Panc1 (cell line): ENCODE measurements at regions not wholly inside any gene's neighbourhood (a gene's known extent, or its start where the extent isn't known, plus 50 kb on each side); places are given as distances from the start of the nearest gene placed in this dataset.
"Not testable (repeated sequence)": the region's sequence is repeated elsewhere in the genome, so short reads cannot be mapped to it uniquely, and the experiment has no call there.

Source experiments
- ATAC-seq: fragments of 200-7000 bp; cut with Tn5 transposase; 2 replicates; pipeline ENCODE4 v1.9.1; 2020; ENCODE audit warnings: mild to moderate bottlenecking, moderate library complexity
- BruUV-seq: library from RNA; stranded (reverse); fragments of 400-500 nt; replicated peaks from 2 replicates; lab custom pipeline; 2021; lab: Mats Ljungman, UMichigan
- CTCF ChIA-PET: fragments of 300-600 bp; sonication (Branson Sonifier 250); formaldehyde crosslinking; loops from one replicate; lab custom pipeline; 2022; ENCODE audit warnings: antibody characterized with exemption; lab: Charles Lee
- POLR2A ChIA-PET: fragments of 300-600 bp; sonication (Branson Sonifier 250); formaldehyde crosslinking; loops from one replicate; lab custom pipeline; 2022; ENCODE audit warnings: antibody characterized with exemption; lab: Charles Lee
- DNase-seq: peaks from one replicate; pipeline ENCODE4 v3.0.0-alpha.2; 2010; ENCODE audit warnings: low read depth, low spot score
- H3K27ac ChIP-seq: 2 replicates; pipeline ENCODE4 v1.5.1; 2011; ENCODE audit warnings: mild to moderate bottlenecking, low read length, inconsistent platforms
- H3K27me3 ChIP-seq: fragments of 200-500 bp; sonication (Bioruptor generic); 2 replicates; pipeline ENCODE4 v1.6.0; 2014; ENCODE audit warnings: low read length, inconsistent platforms; ENCODE audit not compliant: control insufficient read depth, insufficient read depth
- H3K36me3 ChIP-seq: fragments of 200-500 bp; sonication (Bioruptor generic); 2 replicates; pipeline ENCODE4 v1.5.1; 2014; ENCODE audit warnings: inconsistent platforms, mild to moderate bottlenecking, low read length, moderate library complexity; ENCODE audit not compliant: control insufficient read depth, insufficient read depth
- H3K4me1 ChIP-seq: 2 replicates; pipeline ENCODE4 v1.5.1; 2011; ENCODE audit warnings: inconsistent platforms, mild to moderate bottlenecking, low read length, moderate library complexity; ENCODE audit not compliant: control insufficient read depth, insufficient read depth
- H3K4me3 ChIP-seq, 2 experiments: 2 replicates each; pipeline ENCODE4 v1.5.1; 2011 to 2012; ENCODE audit warnings: low read depth in 2 of 2, low read length in 2 of 2, mild to moderate bottlenecking in 2 of 2, inconsistent platforms in 1 of 2, moderate library complexity in 1 of 2
- H3K9me3 ChIP-seq: fragments of 200-500 bp; sonication (Bioruptor generic); 2 replicates; pipeline ENCODE4 v1.5.1; 2014; ENCODE audit warnings: low read depth, mild to moderate bottlenecking, inconsistent platforms, low read length, moderate library complexity; ENCODE audit not compliant: control insufficient read depth, insufficient read depth
- POLR2AphosphoS5 ChIP-seq: IDR thresholded peaks from 2 replicates; pipeline ENCODE4 v1.6.1; 2012; ENCODE audit warnings: mild to moderate bottlenecking, low read depth, low read length, moderate library complexity
- REST ChIP-seq, 2 experiments: IDR thresholded peaks; 2 replicates each; pipeline ENCODE4 v1.6.1; 2011 to 2012; ENCODE audit warnings: low read depth in 2 of 2, control low read depth in 1 of 2, low read length in 1 of 2, mild to moderate bottlenecking in 1 of 2, moderate library complexity in 1 of 2; ENCODE audit not compliant: insufficient read depth in 1 of 2
- SIN3A ChIP-seq: IDR thresholded peaks from 2 replicates; pipeline ENCODE4 v1.6.1; 2012; ENCODE audit warnings: low read depth, mild to moderate bottlenecking, low read length, moderate library complexity, borderline replicate concordance; ENCODE audit not compliant: insufficient read depth
- TCF7L2 ChIP-seq: IDR thresholded peaks from 2 replicates; pipeline ENCODE4 v1.6.1; 2011; ENCODE audit warnings: mild to moderate bottlenecking, low read depth, low read length, inconsistent platforms
- in situ Hi-C: cut with HindIII; loops from 2 replicates; pipeline ENCODE4 v1.10.0; 2016; ENCODE audit warnings: low sequenced_read_pairs, low pct_unique_long_range_greater_than_20kb
- intact Hi-C: fragments of 100-400 bp; cut with micrococcal nuclease; formaldehyde crosslinking; loops from one replicate; pipeline ENCODE4 v1.10.0; 2022; ENCODE audit not compliant: unreplicated experiment

DNA sequence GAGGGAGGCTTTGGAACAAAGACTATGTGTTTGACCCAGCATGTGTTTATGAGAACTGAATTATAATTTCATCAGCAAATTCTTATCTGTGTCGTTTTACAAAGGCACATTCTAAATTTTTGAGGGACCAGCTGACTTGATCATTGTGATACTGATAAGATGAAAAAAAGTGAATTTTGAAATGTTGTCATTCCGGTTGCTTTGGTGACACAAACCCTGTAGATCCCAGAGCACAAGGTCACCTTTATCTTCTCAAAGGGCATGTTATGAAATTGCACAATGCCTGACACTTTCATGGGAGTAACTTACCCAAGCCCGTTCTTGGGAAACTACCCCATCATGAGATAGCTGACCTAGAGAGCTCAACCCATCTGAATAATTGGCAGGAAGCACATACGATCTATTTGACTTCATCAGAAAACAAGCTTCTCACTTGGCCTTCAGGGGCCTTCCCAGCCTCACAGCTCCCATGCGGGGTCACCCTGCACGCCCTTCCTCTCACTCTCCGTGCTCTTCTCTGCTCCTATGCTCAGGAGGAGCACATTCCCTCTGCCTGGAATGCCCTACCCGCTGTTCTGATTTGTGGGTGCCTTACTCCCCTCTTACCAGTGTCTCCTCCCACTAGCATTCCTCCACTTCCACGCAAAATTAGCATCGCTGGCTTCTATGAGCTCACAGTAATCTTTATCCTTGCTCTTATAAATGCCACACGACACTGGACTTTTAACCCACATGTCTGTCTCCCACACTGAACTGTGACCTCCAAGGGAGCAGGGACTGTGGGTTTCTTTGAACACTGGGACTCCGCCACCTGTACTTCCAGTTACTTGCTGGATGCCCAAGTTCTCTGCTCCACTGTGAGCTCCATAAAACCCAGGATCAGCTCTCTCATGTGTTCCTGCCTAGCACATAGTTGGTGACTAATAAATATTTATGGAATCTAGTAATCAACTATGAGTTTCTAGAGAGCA lies 555.8 kb upstream of the ID2 start:
- Histone ChIP-seq H3K36me3 (no peaks in the 10 kb centered on the region), H3K4me1 (no peaks in the 10 kb centered on the region), H3K27me3 (no peaks in the 10 kb centered on the region), H3K27ac (no peak overlapping the region), H3K4me3 (no peak overlapping the region), H3K9me3 (no peaks in the 10 kb centered on the region)
- ChIA-PET POLR2A (no interaction called here), CTCF (no interaction called here)
- TF ChIP-seq POLR2AphosphoS5: no peak
- ATAC-seq (no peak), DNase-seq (no peak)
- intact Hi-C loops: no loop called here
- in situ Hi-C loops: no loop called here
- BruUV-seq: no TSS peak

DNA sequence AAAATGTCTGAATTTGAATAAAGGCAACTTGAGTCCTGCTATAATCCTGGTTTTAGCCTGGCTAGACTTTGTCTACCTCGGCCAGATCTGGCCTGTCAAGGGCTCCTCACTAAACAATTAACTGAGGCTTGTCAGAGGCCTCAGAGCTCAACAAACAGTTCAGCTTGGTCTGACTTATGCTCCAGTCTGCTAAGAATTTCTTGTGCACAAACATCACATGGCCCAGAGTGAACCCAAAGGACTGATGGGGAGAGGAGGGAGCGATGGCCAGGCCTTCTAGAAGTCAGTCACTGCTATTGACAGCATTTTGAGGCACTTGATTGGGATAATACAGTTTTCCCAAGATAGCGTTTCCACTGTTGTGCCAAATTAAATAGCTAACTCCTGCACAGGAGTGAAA lies 555.1 kb upstream of the ID2 start:
- DNase-seq (no peak), ATAC-seq (no peak)
- POLR2A ChIA-PET: no interaction called here
- TF ChIP-seq TCF7L2 (no peak), SIN3A (no peak), REST (IDR thresholded peaks at IDR 0.05; ENCODE audit: insufficient read depth in 1 of 2, low read depth in 2 of 2, low read length in 1 of 2) (no peak), POLR2AphosphoS5 (no peak)
- intact Hi-C loops: no loop called here
- no TSS peak for BruUV-seq
- Histone ChIP-seq H3K27ac (no peak overlapping the region), H3K36me3 (no peaks in the 10 kb centered on the region), H3K27me3 (no peaks in the 10 kb centered on the region), H3K4me3 (no peak overlapping the region), H3K9me3 (no peaks in the 10 kb centered on the region), H3K4me1 (no peaks in the 10 kb centered on the region)
- in situ Hi-C loops: no loop called here
- CTCF ChIA-PET: no interaction called here

GRCh38 chr2:8131423-8131822 lies 550.4 kb upstream of the ID2 start:
- not testable (repeated sequence) for H3K9me3 ChIP-seq

More at GRCh38 chr2:8131423-8131822, 550.4 kb upstream of the ID2 start:
- H3K27ac ChIP-seq, CTCF ChIA-PET, intact Hi-C loops, POLR2A ChIA-PET, BruUV-seq, DNase-seq, H3K36me3 ChIP-seq, in situ Hi-C loops, H3K27me3 ChIP-seq, ATAC-seq, H3K4me1 ChIP-seq, H3K4me3 ChIP-seq: not testable (repeated sequence)
